Upper lobe of left lung (tissue), 6 donors: ENCODE measurements at regions not wholly inside any gene's neighbourhood (a gene's known extent, or its start where the extent isn't known, plus 50 kb on each side); places are given as distances from the start of the nearest gene placed in this dataset.

Source experiments
- ATAC-seq, 2 donors: fragments of 200-7000 bp; cut with Tn5 transposase; one replicate each; pipeline ENCODE4 v1.9.1; 2022; ENCODE audit warnings: mild to moderate bottlenecking in 2 of 2, moderate library complexity in 2 of 2; ENCODE audit not compliant: low FRiP score in 2 of 2
- DNase-seq, 2 donors: peaks; one replicate each; pipeline ENCODE4 v3.0.0-alpha.2; 2019 to 2020
- H3K27ac ChIP-seq, 4 donors: fragments of 200-600 bp; sonication (generic); one replicate each; pipeline ENCODE4 v1.5.1; 2016 to 2019
- H3K27me3 ChIP-seq, 4 donors: fragments of 200-600 bp; sonication (generic); one replicate each; pipeline ENCODE4 v1.5.1; 2017 to 2019
- H3K36me3 ChIP-seq, 4 donors: fragments of 200-600 bp; sonication (generic); one replicate each; pipeline ENCODE4 v1.5.1; 2016 to 2019
- H3K4me1 ChIP-seq, 4 donors: fragments of 200-600 bp; sonication (generic); one replicate each; pipeline ENCODE4 v1.5.1; 2018 to 2019
- H3K4me3 ChIP-seq, 4 donors: fragments of 200-600 bp; sonication (generic); one replicate each; pipeline ENCODE4 v1.5.1; 2017 to 2019; ENCODE audit warnings: mild to moderate bottlenecking in 2 of 4, moderate library complexity in 1 of 4
- H3K9me3 ChIP-seq, 4 donors: fragments of 200-600 bp; sonication (generic); one replicate each; pipeline ENCODE4 v1.5.1; 2018 to 2019
- CTCF ChIP-seq, 6 experiments: fragments of 450-650 bp in 4 of 6; fragments of 200-600 bp in 2 of 6; sonication (generic) in 2 of 6; IDR thresholded peaks; one replicate each; pipeline ENCODE4 v1.5.1; 2016 to 2019; ENCODE audit warnings: antibody characterized with exemption in 6 of 6
- EP300 ChIP-seq, 4 donors: sonication (generic); formaldehyde crosslinking; IDR thresholded peaks; one replicate each; pipeline ENCODE4 v1.5.1; 2017; ENCODE audit warnings: antibody characterized with exemption in 4 of 4, control low read depth in 2 of 4
- POLR2A ChIP-seq, 4 donors: fragments of 450-650 bp; IDR thresholded peaks; one replicate each; pipeline ENCODE4 v1.5.1; 2016 to 2017; ENCODE audit warnings: antibody characterized with exemption in 4 of 4, mild to moderate bottlenecking in 2 of 4
- POLR2AphosphoS5 ChIP-seq, 2 donors: sonication (generic); formaldehyde crosslinking; IDR thresholded peaks; one replicate each; pipeline ENCODE4 v1.5.1; 2017; ENCODE audit warnings: antibody characterized with exemption in 2 of 2
- WGBS, 2 donors: methylation state at CpG; one replicate each; pipeline ENCODE4 v1.1.5; 2017 to 2018; 5-methylcytosine and 5-hydroxymethylcytosine counted together
- donor health status: DM: no; HTN: no; CAD: no; lungs with moderate emphysema.
- donor health status: DM: no; HTN: yes; CAD: no; lungs with severe emphysema.

GRCh38 chr22:47994601-47995263 is 1232.3 kb downstream of the TBC1D22A start:
- H3K27ac ChIP-seq = no peak overlapping the region
- no peaks in the 10 kb centered on the region for H3K36me3 ChIP-seq
- WGBS, 2 donors = 86% methylated on average over 9 to 11 of the region's 11 CpGs
- H3K4me1 ChIP-seq = no peaks in the 10 kb centered on the region
- TF ChIP-seq CTCF (IDR thresholded peaks at IDR 0.05) (no peak), EP300 (IDR thresholded peaks at IDR 0.05) (no peak), POLR2A (IDR thresholded peaks at IDR 0.05) (no peak), POLR2AphosphoS5 (IDR thresholded peaks at IDR 0.05) (no peak)
- DNase-seq = no peak
- H3K4me3 ChIP-seq = no peak overlapping the region
- no peaks in the 10 kb centered on the region for H3K27me3 ChIP-seq
- no peaks in the 10 kb centered on the region for H3K9me3 ChIP-seq
- no peak for ATAC-seq

GRCh38 chr22:47994045-47994444 is 1231.6 kb downstream of the TBC1D22A start:
- 46 to 63% methylated on average over 3 of the region's 3 CpGs for WGBS, 2 donors
- ATAC-seq (no peak), DNase-seq (no peak)
- no peaks in the 10 kb centered on the region for H3K4me1 ChIP-seq
- no peak overlapping the region for H3K4me3 ChIP-seq
- peaks cover 0 to under 1% (median 0%) of the 10 kb centered on the region in 4 donors for H3K9me3 ChIP-seq
- no peak for TF ChIP-seq CTCF (IDR thresholded peaks at IDR 0.05)
- no peak for TF ChIP-seq EP300 (IDR thresholded peaks at IDR 0.05)
- TF ChIP-seq POLR2AphosphoS5 (IDR thresholded peaks at IDR 0.05) = no peak
- TF ChIP-seq POLR2A (IDR thresholded peaks at IDR 0.05) = no peak
- H3K36me3 ChIP-seq = no peaks in the 10 kb centered on the region
- no peaks in the 10 kb centered on the region for H3K27me3 ChIP-seq
- H3K27ac ChIP-seq = no peak overlapping the region

- DNase-seq (no peak), ATAC-seq (no peak)
- Histone ChIP-seq H3K27ac (no peak overlapping the region), H3K36me3 (no peaks in the 10 kb centered on the region), H3K4me1 (no peaks in the 10 kb centered on the region), H3K27me3 (no peaks in the 10 kb centered on the region), H3K4me3 (no peak overlapping the region), H3K9me3 (peaks cover 0 to 14% (median 11%) of the 10 kb centered on the region in 4 donors)
- WGBS, 2 donors = 58 to 62% methylated on average over 3 of the region's 3 CpGs
- TF ChIP-seq POLR2AphosphoS5 (IDR thresholded peaks at IDR 0.05) (no peak), CTCF (IDR thresholded peaks at IDR 0.05) (no peak), POLR2A (IDR thresholded peaks at IDR 0.05) (no peak), EP300 (IDR thresholded peaks at IDR 0.05) (no peak)
Observed at GRCh38 chr22:47990481-47990880, 1228.0 kb downstream of the TBC1D22A start.

- Histone ChIP-seq H3K27me3 (no peaks in the 10 kb centered on the region), H3K36me3 (no peaks in the 10 kb centered on the region), H3K27ac (no peak overlapping the region), H3K4me1 (no peaks in the 10 kb centered on the region), H3K9me3 (peaks cover 0 to 14% (median 11%) of the 10 kb centered on the region in 4 donors), H3K4me3 (no peak overlapping the region)
- ATAC-seq = no peak
- DNase-seq = no peak
- 51 to 61% methylated on average over 2 of the region's 2 CpGs for WGBS, 2 donors
- TF ChIP-seq POLR2AphosphoS5 (IDR thresholded peaks at IDR 0.05) (no peak), POLR2A (IDR thresholded peaks at IDR 0.05) (no peak), CTCF (IDR thresholded peaks at IDR 0.05) (no peak), EP300 (IDR thresholded peaks at IDR 0.05) (no peak)
Observed at GRCh38 chr22:47987885-47988515, 1225.5 kb downstream of the TBC1D22A start.

GRCh38 chr22:47976219-47976618 is 1213.8 kb downstream of the TBC1D22A start:
- no peak overlapping the region for H3K27ac ChIP-seq
- no peak for ATAC-seq
- WGBS, 2 donors = 80 to 83% methylated on average over 3 of the region's 3 CpGs

More at GRCh38 chr22:47976219-47976618, 1213.8 kb downstream of the TBC1D22A start:
- DNase-seq = no peak
- peaks cover 0 to 5% (median 2%) of the 10 kb centered on the region in 4 donors for H3K9me3 ChIP-seq
- no peaks in the 10 kb centered on the region for H3K4me1 ChIP-seq
- TF ChIP-seq POLR2AphosphoS5 (IDR thresholded peaks at IDR 0.05) (no peak), CTCF (IDR thresholded peaks at IDR 0.05) (no peak), EP300 (IDR thresholded peaks at IDR 0.05) (no peak), POLR2A (IDR thresholded peaks at IDR 0.05) (no peak)
- no peak overlapping the region for H3K4me3 ChIP-seq
- H3K36me3 ChIP-seq = no peaks in the 10 kb centered on the region
- H3K27me3 ChIP-seq = no peaks in the 10 kb centered on the region
